HUES64 (cell line): ENCODE measurements at regions not wholly inside any gene's neighbourhood (a gene's known extent, or its start where the extent isn't known, plus 50 kb on each side); places are given as distances from the start of the nearest gene placed in this dataset.
"Not testable (repeated sequence)": the region's sequence is repeated elsewhere in the genome, so short reads cannot be mapped to it uniquely, and the experiment has no call there.

Experiments
- H3K27ac ChIP-seq: 2 replicates; pipeline ENCODE4 v1.7.0; 2013; ENCODE audit warnings: low read depth, low read length, inconsistent platforms
- H3K27me3 ChIP-seq: 2 replicates; pipeline ENCODE4 v1.6.1; 2013; ENCODE audit warnings: mild to moderate bottlenecking, low read length; ENCODE audit not compliant: insufficient read depth
- H3K36me3 ChIP-seq: 2 replicates; pipeline ENCODE4 v1.6.1; 2013; ENCODE audit warnings: mild to moderate bottlenecking, low read length; ENCODE audit not compliant: insufficient read depth
- H3K4me1 ChIP-seq: 2 replicates; pipeline ENCODE4 v1.6.1; 2013; ENCODE audit warnings: mild to moderate bottlenecking, low read length, moderate library complexity; ENCODE audit not compliant: insufficient read depth
- H3K4me3 ChIP-seq: 2 replicates; pipeline ENCODE4 v1.5.1; 2013; ENCODE audit warnings: mild to moderate bottlenecking, low read length, moderate library complexity
- H3K9ac ChIP-seq: 2 replicates; pipeline ENCODE4 v1.6.1; 2013; ENCODE audit warnings: mild to moderate bottlenecking, low read depth, low read length
- H3K9me3 ChIP-seq: 2 replicates; pipeline ENCODE4 v1.6.1; 2013; ENCODE audit warnings: low read depth, low read length; ENCODE audit not compliant: insufficient read depth
- WGBS: fragments of 150-250, 120-280 bp; methylation state at CpG from one replicate; pipeline ENCODE4 v1.1.7; 2013; ENCODE audit warnings: missing lambda C conversion rate; 5-methylcytosine and 5-hydroxymethylcytosine counted together

- H3K36me3 ChIP-seq, result no peaks in the 10 kb centered on the region
- H3K27me3 ChIP-seq, result no peaks in the 10 kb centered on the region
- H3K9ac ChIP-seq, result no peak overlapping the region
- no peak overlapping the region for H3K4me3 ChIP-seq
- WGBS, result 90% methylated on average over 16 of the region's 16 CpGs
- peaks cover 86% of the 10 kb centered on the region for H3K9me3 ChIP-seq
- no peak overlapping the region for H3K27ac ChIP-seq
- no peaks in the 10 kb centered on the region for H3K4me1 ChIP-seq
Measured at GRCh38 chr11:50246699-50247098, 214.0 kb downstream of the OR4C45 start.

- Histone ChIP-seq H3K4me1 (no peaks in the 10 kb centered on the region), H3K27me3 (no peaks in the 10 kb centered on the region), H3K9ac (no peak overlapping the region), H3K27ac (no peak overlapping the region), H3K36me3 (no peaks in the 10 kb centered on the region), H3K4me3 (no peak overlapping the region), H3K9me3 (peaks cover 88% of the 10 kb centered on the region)
- 93% methylated on average over 20 of the region's 20 CpGs for WGBS
Measured at GRCh38 chr11:50247309-50247874, 214.7 kb downstream of the OR4C45 start.

GRCh38 chr11:50267851-50268250 lies 235.2 kb downstream of the OR4C45 start:
- Histone ChIP-seq H3K27ac (no peak overlapping the region), H3K36me3 (no peaks in the 10 kb centered on the region), H3K4me1 (no peaks in the 10 kb centered on the region), H3K9me3 (peaks cover 81% of the 10 kb centered on the region), H3K27me3 (no peaks in the 10 kb centered on the region), H3K4me3 (no peak overlapping the region), H3K9ac (no peak overlapping the region)
- 91% methylated on average over 26 of the region's 26 CpGs for WGBS

- Histone ChIP-seq H3K36me3 (no peaks in the 10 kb centered on the region), H3K4me1 (no peaks in the 10 kb centered on the region), H3K4me3 (no peak overlapping the region), H3K9me3 (peaks cover 90% of the 10 kb centered on the region), H3K27me3 (no peaks in the 10 kb centered on the region), H3K27ac (no peak overlapping the region), H3K9ac (no peak overlapping the region)
- WGBS, result 85% methylated on average over 7 of the region's 7 CpGs
Measured at GRCh38 chr11:50275133-50275532, 242.5 kb downstream of the OR4C45 start.

GRCh38 chr11:50278756-50279155 lies 246.1 kb downstream of the OR4C45 start:
- WGBS, result 86% methylated on average over 23 of the region's 24 CpGs
- no peak overlapping the region for H3K9ac ChIP-seq
- no peaks in the 10 kb centered on the region for H3K4me1 ChIP-seq
- no peaks in the 10 kb centered on the region for H3K27me3 ChIP-seq
- H3K9me3 ChIP-seq, result peaks cover 94% of the 10 kb centered on the region
- H3K36me3 ChIP-seq, result no peaks in the 10 kb centered on the region
- H3K4me3 ChIP-seq, result no peak overlapping the region
- no peak overlapping the region for H3K27ac ChIP-seq

- peaks cover 82% of the 10 kb centered on the region for H3K9me3 ChIP-seq
- H3K4me3 ChIP-seq, result no peak overlapping the region
- H3K36me3 ChIP-seq, result no peaks in the 10 kb centered on the region
- H3K27ac ChIP-seq, result no peak overlapping the region
- 95% methylated on average over 59 of the region's 59 CpGs for WGBS
- no peak overlapping the region for H3K9ac ChIP-seq
- H3K4me1 ChIP-seq, result no peaks in the 10 kb centered on the region
- H3K27me3 ChIP-seq, result no peaks in the 10 kb centered on the region
Measured at GRCh38 chr11:50298182-50298988, 265.7 kb downstream of the OR4C45 start.

- not testable (repeated sequence) for H3K27me3 ChIP-seq, H3K27ac ChIP-seq, H3K9ac ChIP-seq, H3K4me3 ChIP-seq, H3K36me3 ChIP-seq, H3K4me1 ChIP-seq
- H3K9me3 ChIP-seq, result peaks cover 66% of the 10 kb centered on the region
- 71% methylated on average over 2 of the region's 2 CpGs for WGBS
Measured at GRCh38 chr11:50330723-50331122, 298.0 kb downstream of the OR4C45 start.

GRCh38 chr11:50333861-50334260 lies 301.2 kb downstream of the OR4C45 start:
- peaks cover 75% of the 10 kb centered on the region for H3K9me3 ChIP-seq

GRCh38 chr11:50337432-50337831 lies 304.8 kb downstream of the OR4C45 start:
- not testable (repeated sequence) for H3K36me3 ChIP-seq, H3K27ac ChIP-seq, H3K9ac ChIP-seq, H3K27me3 ChIP-seq, H3K4me1 ChIP-seq, H3K4me3 ChIP-seq
- WGBS, result no CpG with 5 or more reads among the region's 1 CpG
- H3K9me3 ChIP-seq, result peaks cover 69% of the 10 kb centered on the region

More at GRCh38 chr11:50333861-50334260, 301.2 kb downstream of the OR4C45 start:
- Histone ChIP-seq H3K4me3 (no peak overlapping the region), H3K9ac (no peak overlapping the region), H3K27me3 (no peaks in the 10 kb centered on the region), H3K4me1 (no peaks in the 10 kb centered on the region), H3K27ac (no peak overlapping the region), H3K36me3 (no peaks in the 10 kb centered on the region)
- WGBS, result 58% methylated on average over 4 of the region's 4 CpGs

GRCh38 chr11:50348018-50348417 lies 315.3 kb downstream of the OR4C45 start:
- not testable (repeated sequence) for H3K27me3 ChIP-seq, H3K36me3 ChIP-seq, H3K27ac ChIP-seq, H3K9ac ChIP-seq, H3K9me3 ChIP-seq, H3K4me3 ChIP-seq, H3K4me1 ChIP-seq
- no CpG with 5 or more reads among the region's 3 CpGs for WGBS

GRCh38 chr11:50379484-50379883 lies 346.8 kb downstream of the OR4C45 start:
- Histone ChIP-seq H3K4me1 (no peaks in the 10 kb centered on the region), H3K9me3 (peaks cover 100% of the 10 kb centered on the region), H3K9ac (no peak overlapping the region), H3K27ac (no peak overlapping the region), H3K27me3 (no peaks in the 10 kb centered on the region), H3K36me3 (no peaks in the 10 kb centered on the region), H3K4me3 (no peak overlapping the region)
- WGBS, result 88% methylated on average over 1 of the region's 1 CpG
